RPMI8226 (cell line): ENCODE measurements at regions not wholly inside any gene's neighbourhood (a gene's known extent, or its start where the extent isn't known, plus 50 kb on each side); places are given as distances from the start of the nearest gene placed in this dataset.
"Not testable (repeated sequence)": the region's sequence is repeated elsewhere in the genome, so short reads cannot be mapped to it uniquely, and the experiment has no call there.

ENCODE experiments used
- DNase-seq: peaks from one replicate; pipeline ENCODE4 v3.0.0-alpha.2; 2015

GRCh38 chr12:63508543-63508942, 159.8 kb downstream of the DPY19L2 start:
- DNase-seq, result no peak

GRCh38 chr12:63499567-63499966, 168.7 kb downstream of the DPY19L2 start:
- no peak for DNase-seq

GRCh38 chr12:63498239-63498638, 170.1 kb downstream of the DPY19L2 start:
- DNase-seq, result no peak

GRCh38 chr12:63496654-63497053, 171.6 kb downstream of the DPY19L2 start:
- no peak for DNase-seq

GRCh38 chr12:63495974-63496373, 172.3 kb downstream of the DPY19L2 start:
- no peak for DNase-seq

GRCh38 chr12:63493357-63493756, 174.9 kb downstream of the DPY19L2 start:
- DNase-seq, result not testable (repeated sequence)

GRCh38 chr12:63480186-63480585, 188.1 kb downstream of the DPY19L2 start:
- DNase-seq, result no peak

- no peak for DNase-seq
Measured at GRCh38 chr12:63470161-63470560, 198.1 kb downstream of the DPY19L2 start.

GRCh38 chr12:63467951-63468350, 200.3 kb downstream of the DPY19L2 start:
- DNase-seq, result no peak

GRCh38 chr12:63457857-63458256, 210.4 kb downstream of the DPY19L2 start:
- DNase-seq, result no peak

- no peak for DNase-seq
Measured at GRCh38 chr12:63457428-63457827, 210.9 kb downstream of the DPY19L2 start.

GRCh38 chr12:63450816-63451215, 217.5 kb downstream of the DPY19L2 start:
- DNase-seq, result no peak

- DNase-seq, result no peak
Measured at GRCh38 chr12:63450334-63450733, 218.0 kb downstream of the DPY19L2 start.

GRCh38 chr12:63445224-63445880, 222.9 kb downstream of the DPY19L2 start:
- DNase-seq, result no peak

GRCh38 chr12:63440048-63440447, 228.2 kb downstream of the DPY19L2 start:
- no peak for DNase-seq

GRCh38 chr12:63434384-63434783, 233.9 kb downstream of the DPY19L2 start:
- DNase-seq, result not testable (repeated sequence)

- DNase-seq, result not testable (repeated sequence)
Measured at GRCh38 chr12:63427969-63428368, 240.3 kb downstream of the DPY19L2 start.

- not testable (repeated sequence) for DNase-seq
Measured at GRCh38 chr12:63427029-63427428, 241.3 kb downstream of the DPY19L2 start.

GRCh38 chr12:63424671-63425070, 243.6 kb downstream of the DPY19L2 start:
- DNase-seq, result no peak

GRCh38 chr12:63423839-63424238, 244.5 kb downstream of the DPY19L2 start:
- DNase-seq, result no peak

- DNase-seq, result peak; percentile 61
Measured at GRCh38 chr12:63420206-63420644, 248.1 kb downstream of the DPY19L2 start.

- no peak for DNase-seq
Measured at GRCh38 chr12:63419154-63419553, 249.1 kb downstream of the DPY19L2 start.

- DNase-seq, result no peak
Measured at GRCh38 chr12:63416788-63417187, 251.5 kb downstream of the DPY19L2 start.

GRCh38 chr12:63415357-63415756, 252.9 kb downstream of the DPY19L2 start:
- DNase-seq, result no peak

- DNase-seq, result no peak
Measured at GRCh38 chr12:63410197-63410596, 258.1 kb downstream of the DPY19L2 start.
